ENCODE measurements at regions not wholly inside any gene's neighbourhood (a gene's known extent, or its start where the extent isn't known, plus 50 kb on each side); places are given as distances from the start of the nearest gene placed in this dataset.

DNA sequence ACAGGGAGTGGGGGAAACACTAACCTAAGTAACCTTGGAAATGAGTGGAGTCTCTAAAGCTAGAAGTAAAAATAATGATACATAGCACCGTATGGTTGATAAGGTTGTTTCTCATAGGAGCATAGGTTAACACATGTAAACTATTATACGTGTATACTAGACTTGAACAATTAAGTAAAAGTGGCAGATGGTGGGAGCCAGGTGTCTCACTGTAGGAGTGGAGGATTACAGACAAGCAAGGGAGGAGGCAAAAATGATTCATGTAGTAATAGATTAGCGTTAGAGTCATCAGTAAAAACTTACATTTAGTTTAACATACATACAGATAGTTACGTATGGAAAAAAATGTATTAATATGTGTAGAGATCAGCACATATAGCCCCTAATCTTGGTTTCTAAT lies 138.4 kb upstream of the DSCAM start:
- TF ChIP-seq CTCF (IDR thresholded peaks at IDR 0.05): no peak
- H3K9me3 ChIP-seq: peaks cover 8% of the 10 kb centered on the region
- H3K4me1 ChIP-seq: no peaks in the 10 kb centered on the region
- no peaks in the 10 kb centered on the region for H3K27me3 ChIP-seq
- H3K36me3 ChIP-seq: no peaks in the 10 kb centered on the region
- intact Hi-C loops (cut with DNase I): no loop called here
- H3K27ac ChIP-seq: no peak overlapping the region
- no peak overlapping the region for H3K4me3 ChIP-seq
- DNase-seq (no peak), ATAC-seq (no peak)

GRCh38 chr21:40990366-40990765 lies 143.4 kb upstream of the DSCAM start:
- intact Hi-C loops (cut with DNase I): no loop called here
- TF ChIP-seq CTCF (IDR thresholded peaks at IDR 0.05): no peak
- ATAC-seq: peak; percentile 49

GRCh38 chr21:40997831-40998230 lies 150.9 kb upstream of the DSCAM start:
- Histone ChIP-seq H3K4me3 (no peak overlapping the region), H3K27ac (no peak overlapping the region), H3K27me3 (no peaks in the 10 kb centered on the region), H3K36me3 (no peaks in the 10 kb centered on the region), H3K9me3 (peaks cover 5% of the 10 kb centered on the region), H3K4me1 (no peaks in the 10 kb centered on the region)
- intact Hi-C loops (cut with DNase I): no loop called here
- ATAC-seq (no peak), DNase-seq (no peak)
- TF ChIP-seq CTCF (IDR thresholded peaks at IDR 0.05): no peak

More at GRCh38 chr21:40990366-40990765, 143.4 kb upstream of the DSCAM start:
- H3K4me1 ChIP-seq: no peaks in the 10 kb centered on the region
- no peaks in the 10 kb centered on the region for H3K9me3 ChIP-seq
- DNase-seq: no peak
- H3K36me3 ChIP-seq: no peaks in the 10 kb centered on the region
- no peak overlapping the region for H3K4me3 ChIP-seq
- no peak overlapping the region for H3K27ac ChIP-seq
- no peaks in the 10 kb centered on the region for H3K27me3 ChIP-seq

GRCh38 chr21:41000838-41001237 lies 153.9 kb upstream of the DSCAM start:
- no peak for TF ChIP-seq CTCF (IDR thresholded peaks at IDR 0.05)
- intact Hi-C loops (cut with DNase I): no loop called here
- Histone ChIP-seq H3K36me3 (no peaks in the 10 kb centered on the region), H3K9me3 (peaks cover 5% of the 10 kb centered on the region), H3K27me3 (no peaks in the 10 kb centered on the region), H3K27ac (no peak overlapping the region), H3K4me3 (no peak overlapping the region), H3K4me1 (no peaks in the 10 kb centered on the region)
- DNase-seq: no peak
- ATAC-seq: no peak

- no peaks in the 10 kb centered on the region for H3K4me1 ChIP-seq
- H3K4me3 ChIP-seq: no peak overlapping the region
- no peak overlapping the region for H3K27ac ChIP-seq
- TF ChIP-seq CTCF (IDR thresholded peaks at IDR 0.05): no peak
- no peaks in the 10 kb centered on the region for H3K27me3 ChIP-seq
- intact Hi-C loops (cut with DNase I): no loop called here
- no peak for DNase-seq
- no peaks in the 10 kb centered on the region for H3K36me3 ChIP-seq
- H3K9me3 ChIP-seq: peaks cover 5% of the 10 kb centered on the region
- no peak for ATAC-seq
Measured at GRCh38 chr21:41006636-41007035, 159.7 kb upstream of the DSCAM start.

DNA sequence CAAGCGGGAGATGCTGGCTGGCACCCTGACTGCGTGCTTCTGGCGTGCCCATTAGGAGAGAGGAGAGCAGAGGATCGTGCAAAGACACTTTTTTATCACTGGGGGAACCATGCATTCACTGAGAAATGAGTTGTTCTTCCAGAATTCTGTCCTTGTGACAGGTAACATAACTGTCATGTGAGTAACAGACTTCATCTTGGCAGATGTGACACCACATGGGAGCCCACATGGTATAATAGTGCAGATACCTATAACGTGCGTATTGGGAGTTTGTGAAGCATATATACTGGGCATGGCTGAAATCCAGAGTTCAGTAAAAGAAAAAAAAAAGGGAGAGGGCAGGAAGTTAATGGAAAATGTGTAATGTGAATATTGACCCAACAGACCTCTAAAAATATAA lies 159.6 kb upstream of the BACE2 start:
- DNase-seq (no peak), ATAC-seq (no peak)
- intact Hi-C loops (cut with DNase I): no loop called here
- no peaks in the 10 kb centered on the region for H3K9me3 ChIP-seq
- H3K4me1 ChIP-seq: no peaks in the 10 kb centered on the region
- H3K27me3 ChIP-seq: no peaks in the 10 kb centered on the region
- no peak for TF ChIP-seq CTCF (IDR thresholded peaks at IDR 0.05)
- H3K27ac ChIP-seq: no peak overlapping the region
- H3K36me3 ChIP-seq: no peaks in the 10 kb centered on the region
- H3K4me3 ChIP-seq: no peak overlapping the region
